GM21360 (cell line): ENCODE measurements at regions not wholly inside any gene's neighbourhood (a gene's known extent, or its start where the extent isn't known, plus 50 kb on each side); places are given as distances from the start of the nearest gene placed in this dataset.

Experiments used
- ATAC-seq: cut with Tn5 transposase; IDR thresholded peaks from one replicate; pipeline ENCODE4 v1.9.1; 2021; ENCODE audit warnings: mild to moderate bottlenecking, moderate library complexity; ENCODE audit not compliant: unreplicated experiment

DNA sequence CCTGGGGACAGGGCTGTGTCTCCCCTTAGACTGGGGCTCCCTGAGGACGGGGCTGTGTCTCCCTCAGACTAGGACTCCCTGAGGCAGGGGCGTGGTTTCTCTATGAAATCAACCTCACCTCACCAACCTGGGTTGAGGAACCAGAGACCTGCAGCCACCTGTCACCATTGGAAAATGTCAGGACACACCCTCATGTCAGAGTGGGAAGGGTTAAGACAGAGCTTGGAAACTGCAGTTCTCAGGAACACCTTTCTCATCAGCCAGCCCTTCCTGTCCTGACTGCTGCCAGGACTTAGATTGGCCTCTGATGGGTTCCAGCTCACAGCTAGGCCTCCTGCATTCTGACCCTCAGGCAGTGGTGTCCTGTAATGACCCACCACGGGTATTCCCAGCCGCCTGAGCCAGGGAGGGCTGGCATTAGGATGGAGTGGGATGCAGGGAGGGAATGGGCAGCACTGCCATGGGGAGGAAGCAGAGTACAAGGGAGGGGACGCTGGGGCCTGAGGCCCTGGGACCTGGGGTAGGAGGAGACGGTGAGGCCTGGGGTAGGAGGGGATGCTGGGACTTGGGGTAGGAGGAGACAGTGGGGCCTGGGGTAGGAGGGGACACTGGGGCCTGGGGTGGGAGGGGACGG is 76.3 kb downstream of the MRPL14 start:
- ATAC-seq: no peak

DNA sequence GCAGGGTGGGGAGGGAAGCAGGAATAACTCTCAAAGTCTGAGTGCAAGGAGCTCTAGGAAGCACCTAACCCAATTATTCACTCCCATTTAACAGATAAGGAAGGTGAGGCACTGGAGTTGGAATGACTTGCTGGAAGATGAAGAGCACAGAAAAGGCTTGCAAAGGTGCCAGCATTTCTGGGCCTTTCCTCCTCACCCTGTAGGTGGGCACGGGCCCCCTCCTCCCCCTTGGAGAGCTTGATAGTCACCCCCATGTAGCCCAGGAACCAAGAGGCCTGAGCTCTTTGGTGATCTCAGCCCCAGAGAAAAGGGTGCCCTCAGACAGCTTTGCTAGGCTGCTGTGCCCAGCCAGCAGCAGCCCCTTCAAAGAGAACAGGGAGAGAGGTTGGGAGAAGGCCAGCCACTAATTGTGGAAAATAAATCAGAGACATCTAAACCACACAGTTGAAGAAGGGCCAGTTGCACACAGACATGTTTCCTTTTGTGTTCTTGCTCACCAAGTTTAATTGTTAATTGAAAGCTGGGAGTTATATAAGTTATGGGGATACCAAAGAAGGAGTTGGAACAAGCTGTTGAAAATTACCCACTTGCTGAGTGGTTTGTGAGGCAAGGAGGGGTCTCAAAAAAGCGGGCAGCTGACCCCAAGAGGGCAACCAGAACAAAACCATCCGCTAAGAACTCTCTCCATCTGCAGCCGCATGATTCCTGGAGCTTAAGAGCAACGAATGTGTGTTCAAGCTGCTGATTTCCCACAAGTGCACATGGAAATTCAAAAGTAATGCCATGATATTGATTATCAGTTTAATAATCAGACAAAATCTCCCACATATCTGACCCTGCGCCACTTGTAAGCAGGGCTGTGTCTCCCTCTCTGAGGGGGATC is 77.0 kb downstream of the MRPL14 start:
- ATAC-seq: no peak

DNA sequence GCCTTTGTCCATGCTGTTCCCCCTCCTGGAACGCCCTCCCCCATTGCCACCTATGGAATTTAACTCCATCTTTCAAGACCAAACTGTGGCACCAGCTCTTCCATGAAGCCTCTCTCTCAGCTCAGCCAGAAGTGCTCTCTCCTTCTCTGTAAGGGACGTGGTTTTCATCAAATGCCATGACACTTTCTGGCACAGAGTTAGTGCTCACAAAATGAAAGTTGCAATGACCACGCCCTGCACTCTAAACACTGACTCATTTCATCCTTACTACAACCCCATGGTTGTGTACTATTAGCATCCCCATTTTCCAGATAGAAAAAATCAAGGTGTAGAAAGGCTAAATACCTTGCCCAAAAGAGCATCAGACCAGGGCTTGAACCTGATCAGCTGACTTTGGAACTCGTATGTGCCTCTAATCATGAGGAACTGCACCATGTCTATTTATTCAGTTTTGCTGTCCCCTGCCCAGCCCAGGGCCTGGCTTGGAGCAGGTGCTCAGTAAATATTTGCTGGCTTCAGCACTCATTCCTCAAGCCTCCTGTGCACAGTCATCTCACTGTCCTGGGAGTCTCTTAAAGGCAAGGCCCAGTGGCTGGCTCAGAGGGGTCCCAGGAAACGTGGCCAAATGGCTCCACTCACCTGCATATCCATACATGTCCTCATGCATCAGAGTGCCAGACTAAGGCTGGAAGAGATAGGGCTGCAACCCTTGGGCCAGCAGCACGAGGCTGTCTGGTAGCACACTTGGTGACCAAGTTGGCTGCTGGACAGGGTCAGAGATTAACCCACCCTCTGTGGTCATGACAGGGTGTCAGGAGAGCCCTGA is 77.9 kb downstream of the MRPL14 start:
- peak; percentile 60 for ATAC-seq

DNA sequence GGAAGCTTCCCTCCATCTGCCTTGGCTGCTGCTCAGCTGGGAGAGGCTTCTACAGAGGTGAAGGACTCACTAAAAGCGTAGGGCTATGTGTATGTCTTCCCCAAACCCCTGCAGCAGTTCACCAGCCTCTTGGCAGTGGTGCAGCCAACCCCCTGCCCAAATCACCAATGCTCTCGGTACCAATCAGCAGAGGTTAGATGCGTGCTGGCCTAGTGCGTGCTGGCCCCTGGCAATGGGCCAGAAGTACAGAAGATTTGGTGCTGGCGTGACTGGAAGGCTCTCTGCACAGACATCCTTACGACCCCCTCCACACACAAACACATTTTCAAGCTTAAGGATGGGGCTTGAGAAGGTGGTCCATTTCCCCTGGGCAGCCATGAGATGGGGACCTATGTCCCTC is 79.0 kb downstream of the MRPL14 start:
- ATAC-seq: no peak

DNA sequence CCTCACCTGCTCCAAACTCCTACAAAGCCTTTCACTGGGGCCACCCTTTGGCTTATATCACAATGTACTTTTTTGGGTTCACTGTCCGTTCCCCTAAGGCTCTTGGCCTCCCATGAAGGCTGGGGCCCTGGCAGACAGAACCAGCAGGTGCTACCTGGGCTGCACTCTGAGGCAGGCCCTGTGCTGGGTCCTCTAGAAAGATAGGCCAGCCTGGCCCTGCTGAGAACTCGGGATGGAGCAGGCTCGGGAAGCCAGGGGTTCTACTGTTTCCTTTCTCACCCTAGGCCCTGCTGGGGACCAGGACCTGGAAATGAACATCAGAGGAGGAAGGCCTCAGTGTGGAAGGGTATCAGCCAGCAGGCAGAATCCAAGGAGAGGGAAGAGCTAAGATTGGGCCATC is 79.5 kb downstream of the MRPL14 start:
- ATAC-seq: no peak

DNA sequence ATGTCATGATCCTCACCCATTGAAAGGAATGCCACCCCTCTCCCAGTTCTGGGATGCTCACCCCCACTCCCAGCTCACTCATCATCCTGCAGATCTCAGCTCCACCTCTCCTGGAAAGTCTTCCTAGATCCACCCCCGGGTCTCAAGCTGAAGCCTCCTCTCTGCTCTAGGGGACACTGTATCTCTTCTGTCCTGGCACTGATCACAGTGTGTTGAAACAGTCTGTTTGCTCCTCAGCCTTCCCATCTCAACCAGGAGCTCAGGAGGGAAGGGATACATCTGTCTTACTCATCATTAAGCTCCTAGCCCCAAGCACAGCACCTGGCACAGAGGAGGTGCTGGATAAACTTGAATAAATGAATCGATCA is 80.1 kb downstream of the MRPL14 start:
- ATAC-seq: no peak

DNA sequence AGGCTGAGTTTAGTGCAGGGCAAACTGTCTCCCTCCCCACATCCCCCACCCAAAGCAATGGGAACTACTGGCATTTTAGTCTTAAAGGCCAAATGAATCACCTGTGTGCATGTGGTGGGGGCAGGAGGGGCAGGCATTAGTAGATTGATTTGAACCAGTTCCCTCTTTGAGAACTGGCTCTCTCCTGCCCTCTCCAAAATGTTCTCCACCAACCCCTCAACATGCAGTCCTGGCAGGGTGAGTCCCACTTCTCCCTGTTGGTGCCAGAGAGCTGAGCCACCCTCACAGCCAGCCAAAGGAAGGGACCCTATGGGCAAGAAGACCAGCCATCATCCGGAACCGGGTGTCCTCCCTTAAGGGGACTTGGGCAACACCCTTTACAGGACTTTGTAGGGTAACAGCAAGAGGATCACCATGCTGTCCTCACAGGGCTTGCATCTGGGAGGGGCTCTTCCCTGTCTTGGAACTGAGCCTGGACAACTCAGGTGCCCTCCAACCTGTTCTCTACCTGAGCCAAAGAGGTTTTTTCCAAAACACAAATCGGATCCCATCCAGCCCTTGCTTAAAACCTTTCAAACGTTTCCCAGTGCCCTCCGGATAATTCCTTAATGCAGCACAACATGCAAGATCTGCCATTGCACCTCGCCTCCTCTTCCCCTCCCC is 80.6 kb downstream of the MRPL14 start:
- ATAC-seq: no peak

DNA sequence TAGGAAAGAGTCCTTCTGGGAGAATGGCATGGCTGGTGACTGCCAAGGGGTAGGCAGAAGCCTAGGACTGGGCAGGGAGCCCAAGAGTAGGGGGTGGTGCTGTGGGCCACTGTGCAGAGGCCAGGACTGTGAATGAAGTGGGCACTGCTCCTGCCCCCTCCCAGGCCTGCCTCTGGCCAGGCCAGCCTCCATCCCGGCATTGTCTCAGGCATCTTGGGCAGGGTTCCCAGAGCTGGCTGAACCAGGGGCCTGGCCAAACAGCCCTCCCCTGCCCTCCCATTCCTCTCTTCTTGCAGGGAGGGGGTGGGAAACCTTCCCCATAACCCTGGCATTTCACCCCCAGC is 81.6 kb downstream of the MRPL14 start:
- ATAC-seq: no peak

DNA sequence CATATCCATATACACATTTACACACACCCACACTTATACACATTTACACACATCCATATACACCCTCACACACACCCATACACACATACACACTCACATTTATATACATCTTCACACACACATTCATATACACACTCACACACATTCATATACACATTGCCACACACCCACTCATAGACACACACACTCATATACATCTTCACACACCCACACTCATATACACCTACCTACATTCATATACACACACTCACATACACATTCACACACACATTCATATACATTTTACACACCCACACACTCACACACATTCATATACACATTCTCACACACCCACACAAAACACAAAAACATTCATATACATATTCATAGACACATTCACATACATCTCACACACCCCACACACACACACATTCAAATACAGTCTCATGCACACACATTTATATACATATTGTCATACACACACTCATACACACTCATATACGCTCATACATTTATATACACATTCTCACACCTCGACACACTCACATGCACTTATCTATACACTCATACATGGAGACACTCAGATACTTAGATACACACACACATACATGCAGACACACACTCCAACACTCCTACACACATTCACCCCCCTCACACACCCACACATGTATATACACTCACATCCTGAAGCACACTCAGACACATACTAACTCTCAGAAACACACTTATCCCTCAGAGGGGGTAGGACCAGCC is 82.1 kb downstream of the MRPL14 start:
- ATAC-seq: no peak

DNA sequence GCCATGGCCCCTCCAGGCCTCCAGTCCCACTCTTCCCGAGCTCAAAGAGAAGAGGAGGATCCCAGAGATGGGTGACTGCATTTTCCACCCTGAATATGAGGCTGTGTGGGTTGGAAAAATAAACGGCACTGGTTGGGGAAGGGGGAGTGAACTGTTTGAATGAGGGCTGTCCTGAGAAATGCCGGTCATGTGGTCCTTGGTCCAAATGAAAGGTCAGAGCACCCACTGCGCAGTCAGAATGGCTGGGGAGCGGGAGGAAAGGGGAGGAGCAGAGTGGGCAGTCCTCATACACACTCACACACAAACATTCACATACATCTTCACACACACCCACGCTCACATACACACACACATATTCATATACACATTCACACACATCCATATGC is 83.1 kb downstream of the MRPL14 start:
- ATAC-seq: no peak

DNA sequence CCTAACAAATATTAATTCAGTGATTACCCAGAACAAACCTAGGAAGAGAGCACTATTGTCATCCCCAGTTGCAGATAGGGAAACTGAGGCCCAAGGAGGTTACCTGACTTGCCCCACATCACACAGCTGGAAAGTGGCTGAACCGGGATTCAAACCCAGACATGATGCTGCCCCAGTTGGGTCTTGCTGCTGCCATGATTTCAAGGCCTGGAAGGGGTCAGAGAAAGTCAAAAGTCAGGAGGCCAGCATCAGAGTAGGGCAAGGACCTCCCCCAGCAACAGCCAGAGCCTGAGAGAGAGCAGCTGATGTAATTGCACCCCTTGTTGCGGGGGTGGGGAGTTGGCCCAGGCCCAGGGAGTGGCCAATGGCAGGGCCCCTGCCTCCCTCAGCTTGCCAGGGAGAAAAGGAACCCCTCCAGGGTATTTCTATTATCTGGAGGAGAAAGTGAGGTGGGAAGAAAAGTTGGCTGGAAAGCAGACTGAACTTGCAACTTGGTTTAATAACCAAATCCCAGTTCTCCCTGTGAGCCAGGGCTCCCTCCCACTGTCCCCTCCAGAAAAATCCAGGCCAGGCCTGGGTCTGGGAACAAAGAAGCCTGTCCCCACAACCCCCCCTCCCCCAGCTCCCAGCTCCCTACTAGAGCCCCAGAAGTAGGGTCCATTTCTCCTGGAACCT is 83.6 kb downstream of the MRPL14 start:
- ATAC-seq: no peak

DNA sequence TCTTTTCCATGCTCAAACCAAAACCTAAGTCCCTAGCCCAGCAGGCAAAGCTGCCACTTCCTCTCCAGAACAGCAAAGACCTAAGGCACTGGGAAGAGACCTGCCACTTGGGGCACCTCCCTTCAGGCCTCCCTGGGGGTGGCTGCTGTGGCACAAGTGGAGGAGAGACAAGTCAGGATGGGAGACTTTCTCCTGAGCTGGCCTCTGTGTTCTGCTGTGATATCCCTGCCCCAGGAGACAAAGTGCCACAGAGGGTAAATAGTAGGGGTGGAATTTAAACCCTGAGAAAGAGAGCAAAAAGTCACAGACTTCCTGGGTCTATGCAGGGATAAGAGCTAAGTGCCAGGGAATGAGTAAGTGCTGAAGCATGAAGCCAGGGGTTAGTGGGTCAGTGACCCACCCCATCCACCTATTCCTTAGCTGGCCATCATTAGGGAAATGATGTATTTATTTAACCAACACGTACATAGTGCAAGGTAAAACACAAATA is 84.2 kb downstream of the MRPL14 start:
- no peak for ATAC-seq

DNA sequence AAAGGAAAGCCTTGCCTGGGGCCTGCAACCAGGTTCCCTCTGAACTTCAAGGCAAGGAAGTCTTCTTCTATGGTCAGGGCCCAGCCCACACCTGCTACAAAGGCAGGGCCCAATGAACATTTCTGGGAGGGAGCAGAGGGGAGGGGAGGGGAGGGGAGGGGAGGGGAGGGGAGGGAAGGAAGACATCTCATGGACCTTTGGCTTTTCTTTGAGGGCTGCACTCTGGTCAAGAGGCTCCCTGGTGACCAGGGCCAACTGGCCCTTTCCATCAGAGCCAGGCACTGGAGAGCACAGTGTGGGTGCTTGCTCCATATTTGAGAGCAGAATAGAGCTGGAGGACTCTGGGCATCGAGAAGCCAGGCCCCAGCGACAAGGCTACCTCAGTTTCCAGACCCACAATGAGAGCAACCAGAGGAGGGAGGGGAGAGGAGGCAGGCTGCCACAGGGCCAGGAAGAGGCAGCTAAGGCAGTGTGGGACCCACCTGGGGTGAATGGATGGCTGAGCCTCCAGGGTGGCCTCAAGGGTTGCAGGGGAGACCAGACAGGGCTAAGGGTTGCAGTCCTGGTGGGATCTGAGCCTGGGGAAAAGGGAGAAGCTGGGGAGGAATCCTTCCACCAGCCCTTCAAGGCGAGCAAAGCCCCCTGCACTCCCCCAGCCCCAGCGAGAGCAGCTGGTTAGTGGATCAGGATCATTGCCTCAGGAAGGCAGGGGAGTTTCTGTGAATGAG is 84.8 kb downstream of the MRPL14 start:
- ATAC-seq: no peak

DNA sequence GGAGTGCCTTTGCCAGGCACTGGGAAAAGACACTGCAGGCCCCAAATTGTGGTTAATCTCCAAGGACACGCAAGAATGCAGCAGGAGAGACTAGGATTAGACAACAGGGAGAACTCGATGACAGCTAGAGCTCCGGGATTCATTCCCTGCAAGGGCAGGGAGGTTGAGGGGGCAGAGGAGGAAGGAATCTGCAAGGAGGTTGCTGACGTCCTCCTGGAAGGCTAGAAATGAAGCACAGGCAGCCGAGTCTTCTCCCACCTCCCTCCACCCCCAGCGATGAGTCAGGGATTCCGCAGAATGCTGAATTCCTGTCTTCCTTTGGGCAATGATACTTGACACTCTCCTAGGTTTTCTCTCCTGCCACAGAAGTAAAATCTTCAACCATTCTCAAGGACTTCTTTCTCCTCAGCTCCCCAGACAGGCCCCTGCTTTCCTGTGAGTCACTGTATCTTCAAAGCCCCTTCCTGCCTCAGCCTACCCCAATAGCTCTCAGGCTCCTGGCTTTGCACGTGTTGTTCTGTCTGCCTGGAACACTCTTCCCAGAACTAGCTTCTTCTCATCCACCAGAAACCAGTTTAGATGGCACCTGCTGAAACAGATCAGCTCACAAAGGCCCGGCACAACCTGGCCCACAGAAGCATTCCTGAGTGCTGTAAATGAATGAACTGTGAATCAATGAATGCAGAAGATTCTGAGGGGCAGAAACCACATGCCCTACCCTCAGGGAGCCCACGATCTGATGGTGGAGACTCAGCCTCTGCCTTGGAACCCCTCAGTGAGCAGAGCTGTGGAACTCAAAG is 85.6 kb downstream of the MRPL14 start:
- no peak for ATAC-seq

DNA sequence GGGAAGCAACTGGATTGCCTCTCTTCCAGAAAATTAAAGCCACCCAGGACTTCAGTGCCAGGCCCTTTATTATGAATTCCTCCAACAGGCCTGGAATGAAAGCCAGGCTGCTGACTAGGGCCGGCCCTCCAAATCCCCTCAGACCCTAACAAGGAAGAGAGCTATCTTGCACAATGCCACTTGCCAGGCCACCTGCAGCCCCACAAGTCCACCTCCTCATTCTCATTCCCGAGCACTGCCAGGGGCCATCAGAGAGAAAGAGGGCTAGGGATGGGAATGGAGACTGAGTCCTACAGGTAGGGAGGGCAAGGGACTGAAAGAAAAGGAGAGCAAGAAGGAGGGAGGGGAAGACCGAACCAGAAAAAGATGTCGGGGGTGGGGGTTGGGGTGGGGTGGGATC is 86.5 kb downstream of the MRPL14 start:
- no peak for ATAC-seq

DNA sequence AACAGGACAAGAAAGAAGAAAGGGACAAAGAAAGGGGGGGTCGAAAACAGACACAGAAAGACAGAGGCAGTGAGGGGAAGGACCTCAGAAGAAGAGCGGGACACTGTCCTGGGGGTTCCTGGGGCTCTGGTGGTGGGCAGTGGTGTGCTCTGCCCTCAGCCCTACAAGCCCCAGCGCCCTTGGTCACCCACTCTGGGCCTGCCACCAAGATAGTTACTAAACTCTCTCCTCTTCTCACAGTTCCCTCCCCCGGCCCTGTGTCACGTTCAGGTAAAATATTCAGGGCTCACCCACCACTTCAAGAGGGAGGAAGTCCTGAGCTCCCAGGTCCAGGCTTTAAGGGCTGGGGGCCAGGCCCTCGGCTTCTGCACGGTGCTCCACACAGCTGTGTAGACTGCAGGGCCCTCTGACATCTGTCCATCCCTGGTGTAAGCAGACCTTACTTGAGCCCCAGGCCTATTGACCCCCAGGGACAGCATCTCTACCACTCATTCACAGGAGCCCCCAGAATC is 87.4 kb downstream of the MRPL14 start:
- no peak for ATAC-seq

DNA sequence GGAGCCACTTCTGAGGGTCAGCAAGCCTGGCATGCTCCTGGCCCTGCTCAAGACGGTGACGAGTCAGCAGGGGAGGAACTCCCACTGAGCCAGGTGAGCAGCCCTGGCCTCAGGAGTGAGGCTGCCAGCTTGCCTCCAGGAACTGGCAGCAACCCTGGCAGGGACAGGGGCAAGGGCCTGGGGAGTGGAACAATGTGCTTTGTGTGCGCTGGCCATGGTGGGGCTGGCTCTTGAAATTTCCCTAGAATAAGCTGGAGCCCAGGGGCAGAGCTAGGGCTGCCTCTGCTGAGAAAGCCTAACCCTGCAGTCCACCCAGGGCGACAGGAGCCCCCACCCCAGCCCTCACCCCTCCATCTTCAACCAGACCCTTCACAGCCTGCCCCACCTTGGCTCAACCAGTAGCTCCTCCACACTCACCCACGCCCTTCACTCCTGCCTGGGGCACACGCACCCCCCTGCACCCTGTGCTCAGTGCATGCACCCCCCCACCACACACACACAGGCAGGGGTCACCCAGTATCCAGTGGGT is 88.0 kb downstream of the MRPL14 start:
- ATAC-seq: no peak

DNA sequence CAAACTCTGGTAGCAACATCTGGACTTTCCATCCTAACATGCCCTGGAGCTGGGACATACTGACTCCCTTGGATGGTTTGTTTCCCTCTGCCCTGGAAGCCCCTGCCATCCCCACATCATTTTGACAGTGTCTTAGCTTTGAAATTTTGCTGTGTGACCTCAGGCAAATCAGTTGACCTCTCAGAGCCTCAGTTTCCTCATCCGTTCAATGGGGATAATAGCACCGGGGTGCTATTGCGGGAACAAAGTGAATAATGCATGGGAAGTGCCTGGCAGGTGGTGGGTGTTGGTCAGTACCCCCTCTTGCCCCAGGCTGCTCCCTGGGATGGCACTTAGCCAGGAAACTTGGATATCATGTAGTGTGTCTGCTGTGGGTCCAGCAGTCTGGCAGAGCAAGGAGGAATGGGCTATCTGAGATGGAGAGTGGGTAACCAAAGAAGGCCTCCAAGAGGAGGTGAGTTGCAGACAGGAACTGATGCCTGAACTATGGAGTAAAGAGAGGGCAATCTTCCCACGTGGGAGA is 88.6 kb downstream of the MRPL14 start:
- ATAC-seq: no peak
